DOHH2 (cell line): ENCODE measurements at regions not wholly inside any gene's neighbourhood (a gene's known extent, or its start where the extent isn't known, plus 50 kb on each side); places are given as distances from the start of the nearest gene placed in this dataset.

ENCODE experiments used
- H3F3A ChIP-seq: fragments of 200-600 bp; sonication (generic), shearing (Covaris generic); 2 replicates; pipeline ENCODE4 v1.6.0; 2016; ENCODE audit warnings: antibody characterized with exemption, mild to moderate bottlenecking; ENCODE audit not compliant: control insufficient read depth, insufficient read depth
- H3K27ac ChIP-seq: fragments of 200-600 bp; sonication (generic); 2 replicates; pipeline ENCODE4 v1.5.1; 2014; ENCODE audit warnings: low read depth, mild to moderate bottlenecking, low read length, moderate library complexity
- H3K27me3 ChIP-seq: fragments of 200-600 bp; sonication (generic); 2 replicates; pipeline ENCODE4 v1.6.1; 2014; ENCODE audit warnings: mild to moderate bottlenecking, low read length, mixed read lengths; ENCODE audit not compliant: control insufficient read depth
- H3K36me3 ChIP-seq: fragments of 200-600 bp; sonication (generic); 2 replicates; pipeline ENCODE4 v1.6.1; 2014; ENCODE audit warnings: mild to moderate bottlenecking, low read length, moderate library complexity, mixed read lengths; ENCODE audit not compliant: control insufficient read depth
- H3K4me1 ChIP-seq: fragments of 200-600 bp; sonication (generic); 2 replicates; pipeline ENCODE4 v1.6.1; 2014; ENCODE audit warnings: mild to moderate bottlenecking, low read length, mixed read lengths; ENCODE audit not compliant: control insufficient read depth
- H3K4me2 ChIP-seq: fragments of 200-600 bp; sonication (generic); 2 replicates; pipeline ENCODE4 v1.6.0; 2014; ENCODE audit warnings: mild to moderate bottlenecking, low read length, moderate library complexity
- H3K4me3 ChIP-seq: fragments of 200-600 bp; sonication (generic); 2 replicates; pipeline ENCODE4 v1.5.1; 2014; ENCODE audit warnings: mild to moderate bottlenecking, low read length, mixed read lengths
- H3K79me2 ChIP-seq: fragments of 200-600 bp; sonication (generic); 2 replicates; pipeline ENCODE4 v1.6.1; 2014; ENCODE audit warnings: mild to moderate bottlenecking, low read length, mixed read lengths; ENCODE audit not compliant: control insufficient read depth
- H3K9me2 ChIP-seq: fragments of 200-600 bp; sonication (generic); replicated peaks from 2 replicates; pipeline ENCODE4 v1.6.1; 2014; ENCODE audit warnings: mild to moderate bottlenecking, low read length, mixed read lengths; ENCODE audit not compliant: control insufficient read depth
- H3K9me3 ChIP-seq: fragments of 200-600 bp; sonication (generic); 2 replicates; pipeline ENCODE4 v1.6.1; 2014; ENCODE audit warnings: antibody characterized with exemption, low read length, mixed read lengths; ENCODE audit not compliant: control insufficient read depth, insufficient read depth
- H4K20me1 ChIP-seq: fragments of 200-600 bp; sonication (generic); 2 replicates; pipeline ENCODE4 v1.6.0; 2014; ENCODE audit warnings: low read depth, mild to moderate bottlenecking, antibody characterized with exemption, low read length, moderate library complexity; ENCODE audit not compliant: control insufficient read depth, insufficient read depth
- CTCF ChIP-seq: fragments of 200-600 bp; sonication (generic); IDR thresholded peaks from one replicate; pipeline ENCODE4 v1.5.1; 2014; ENCODE audit warnings: antibody characterized with exemption, mild to moderate bottlenecking, low read depth, low read length; ENCODE audit not compliant: poor library complexity, severe bottlenecking
- EZH2phosphoT487 ChIP-seq: fragments of 200-600 bp; sonication (generic); IDR thresholded peaks from 2 replicates; pipeline ENCODE4 v1.6.1; 2017; ENCODE audit warnings: borderline replicate concordance, mild to moderate bottlenecking, antibody characterized with exemption, low read length, moderate library complexity, mixed read lengths

GRCh38 chr2:138319616-138320015 is 182.0 kb upstream of the SPOPL start:
- H3K27ac ChIP-seq = no peak overlapping the region
- H4K20me1 ChIP-seq = no peaks in the 10 kb centered on the region
- no peaks in the 10 kb centered on the region; the same call in 1 of the 2 replicates for H3K9me2 ChIP-seq
- H3K4me3 ChIP-seq = no peak overlapping the region
- TF ChIP-seq EZH2phosphoT487 (no peak), CTCF (no peak)
- no peaks in the 10 kb centered on the region for H3K79me2 ChIP-seq
- H3K4me2 ChIP-seq = no peak overlapping the region
- H3K36me3 ChIP-seq = no peaks in the 10 kb centered on the region
- no peaks in the 10 kb centered on the region for H3F3A ChIP-seq
- no peaks in the 10 kb centered on the region for H3K4me1 ChIP-seq
- no peaks in the 10 kb centered on the region for H3K27me3 ChIP-seq
- no peaks in the 10 kb centered on the region for H3K9me3 ChIP-seq

GRCh38 chr2:138321458-138321857 is 180.1 kb upstream of the SPOPL start:
- Histone ChIP-seq H3K4me3 (no peak overlapping the region), H3K9me2 (no peaks in the 10 kb centered on the region; the same call in 1 of the 2 replicates), H3K4me2 (no peak overlapping the region), H3K9me3 (no peaks in the 10 kb centered on the region), H3K27ac (no peak overlapping the region), H4K20me1 (no peaks in the 10 kb centered on the region), H3K36me3 (no peaks in the 10 kb centered on the region), H3K4me1 (no peaks in the 10 kb centered on the region), H3K27me3 (no peaks in the 10 kb centered on the region), H3K79me2 (no peaks in the 10 kb centered on the region), H3F3A (no peaks in the 10 kb centered on the region)
- TF ChIP-seq CTCF (no peak), EZH2phosphoT487 (no peak)

- Histone ChIP-seq H3K79me2 (no peaks in the 10 kb centered on the region), H3K9me2 (no peaks in the 10 kb centered on the region; the same call in 1 of the 2 replicates), H3K27ac (no peak overlapping the region), H3F3A (no peaks in the 10 kb centered on the region), H3K9me3 (no peaks in the 10 kb centered on the region), H3K36me3 (no peaks in the 10 kb centered on the region), H3K4me2 (no peak overlapping the region), H4K20me1 (no peaks in the 10 kb centered on the region), H3K4me3 (no peak overlapping the region), H3K4me1 (no peaks in the 10 kb centered on the region), H3K27me3 (no peaks in the 10 kb centered on the region)
- TF ChIP-seq EZH2phosphoT487 = no peak
- TF ChIP-seq CTCF = no peak
Observed at GRCh38 chr2:138323382-138324067, 178.0 kb upstream of the SPOPL start.
